GM23338 (cell line): ENCODE measurements at regions not wholly inside any gene's neighbourhood (a gene's known extent, or its start where the extent isn't known, plus 50 kb on each side); places are given as distances from the start of the nearest gene placed in this dataset.

Experiments used
- ATAC-seq: fragments of 200-7000 bp; cut with Tn5 transposase; 3 replicates; pipeline ENCODE4 v1.9.1; 2020
- DNase-seq: peaks from one replicate; pipeline ENCODE4 v3.0.0-alpha.2; 2015; ENCODE audit warnings: low spot score
- H2AFZ ChIP-seq: fragments of 200-600 bp; sonication (generic); 2 replicates; pipeline ENCODE4 v1.8.0; 2016; ENCODE audit warnings: antibody characterized with exemption, mild to moderate bottlenecking, moderate library complexity
- H3F3A ChIP-seq: fragments of 200-600 bp; sonication (generic); replicated peaks from 2 replicates; pipeline ENCODE4 v1.8.0; 2017; ENCODE audit warnings: antibody characterized with exemption, mixed run types, low read depth
- H3K27ac ChIP-seq: fragments of 200-600 bp; sonication (generic); 2 replicates; pipeline ENCODE4 v1.6.1; 2016; ENCODE audit warnings: low read depth
- H3K27me3 ChIP-seq: fragments of 200-600 bp; sonication (generic); 2 replicates; pipeline ENCODE4 v1.8.0; 2016; ENCODE audit warnings: mild to moderate bottlenecking, mixed run types, moderate library complexity; ENCODE audit not compliant: insufficient read depth
- H3K36me3 ChIP-seq: fragments of 200-600 bp; sonication (generic); 2 replicates; pipeline ENCODE4 v1.8.0; 2016; ENCODE audit warnings: mild to moderate bottlenecking; ENCODE audit not compliant: insufficient read depth
- H3K4me1 ChIP-seq: fragments of 200-600 bp; sonication (generic); 2 replicates; pipeline ENCODE4 v1.8.0; 2016; ENCODE audit warnings: mild to moderate bottlenecking, moderate library complexity; ENCODE audit not compliant: insufficient read depth
- H3K4me2 ChIP-seq: fragments of 200-600 bp; sonication (generic); 2 replicates; pipeline ENCODE4 v1.7.1; 2017; ENCODE audit warnings: mixed run types
- H3K4me3 ChIP-seq: fragments of 200-600 bp; sonication (generic); 2 replicates; pipeline ENCODE4 v1.6.1; 2016; ENCODE audit warnings: mixed run types
- H3K79me2 ChIP-seq: fragments of 200-600 bp; sonication (generic); replicated peaks from 2 replicates; pipeline ENCODE4 v1.8.0; 2017; ENCODE audit warnings: mild to moderate bottlenecking; ENCODE audit not compliant: insufficient read depth
- H3K9me2 ChIP-seq: fragments of 200-600 bp; sonication (generic); 2 replicates; pipeline ENCODE4 v1.8.0; 2017; ENCODE audit not compliant: insufficient read depth
- H4K20me1 ChIP-seq: fragments of 200-600 bp; sonication (generic); replicated peaks from 2 replicates; pipeline ENCODE4 v1.8.0; 2017; ENCODE audit warnings: mild to moderate bottlenecking; ENCODE audit not compliant: insufficient read depth
- H3K27ac Mint-ChIP-seq: 2 replicates; pipeline ENCODE4 v1.8.0; 2020; ENCODE audit warnings: inconsistent platforms, mild to moderate bottlenecking, moderate library complexity, mixed read lengths
- H3K27me3 Mint-ChIP-seq: 3 replicates; pipeline ENCODE4 v1.8.0; 2022; ENCODE audit warnings: low read depth, mild to moderate bottlenecking, moderate library complexity, mixed read lengths, inconsistent platforms; ENCODE audit not compliant: insufficient read depth, poor library complexity
- H3K36me3 Mint-ChIP-seq: 3 replicates; pipeline ENCODE4 v1.8.0; 2021; ENCODE audit warnings: low read depth, mild to moderate bottlenecking, inconsistent platforms, moderate library complexity, mixed read lengths
- H3K4me1 Mint-ChIP-seq: 3 replicates; pipeline ENCODE4 v1.8.0; 2020; ENCODE audit warnings: mild to moderate bottlenecking, inconsistent platforms, mixed read lengths
- H3K4me3 Mint-ChIP-seq: 3 replicates; pipeline ENCODE4 v1.8.0; 2021; ENCODE audit warnings: moderate library complexity, mild to moderate bottlenecking, inconsistent platforms, mixed read lengths
- H3K9me3 Mint-ChIP-seq: 3 replicates; pipeline ENCODE4 v1.8.0; 2020; ENCODE audit warnings: moderate library complexity, mild to moderate bottlenecking, inconsistent platforms, mixed read lengths
- CREB1 ChIP-seq: fragments of 250-450 bp; sonication (Bioruptor Pico); IDR thresholded peaks from 2 replicates; pipeline ENCODE4 v1.5.0; 2020; ENCODE audit warnings: low read depth, mild to moderate bottlenecking, moderate library complexity
- EZH2 ChIP-seq: fragments of 200-600 bp; sonication (generic); IDR thresholded peaks from one replicate; pipeline ENCODE4 v1.8.0; 2017; ENCODE audit warnings: antibody characterized with exemption, mild to moderate bottlenecking, low read depth; ENCODE audit not compliant: unreplicated experiment
- EZH2phosphoT487 ChIP-seq: fragments of 200-600 bp; sonication (generic); IDR thresholded peaks from one replicate; pipeline ENCODE4 v1.8.1; 2018; ENCODE audit warnings: antibody characterized with exemption; ENCODE audit not compliant: unreplicated experiment
- JUNB ChIP-seq: IDR thresholded peaks from one replicate; pipeline ENCODE4 v1.6.1; 2016; ENCODE audit warnings: antibody characterized with exemption; ENCODE audit not compliant: unreplicated experiment
- NANOG ChIP-seq: IDR thresholded peaks from 2 replicates; pipeline ENCODE4 v1.6.1; 2016; ENCODE audit warnings: antibody characterized with exemption, borderline replicate concordance
- POLR2AphosphoS5 ChIP-seq: IDR thresholded peaks from 2 replicates; pipeline ENCODE4 v1.6.1; 2016; ENCODE audit warnings: antibody characterized with exemption, low read depth
- STAT1 ChIP-seq: IDR thresholded peaks from one replicate; pipeline ENCODE4 v1.6.1; 2016; ENCODE audit warnings: antibody characterized with exemption; ENCODE audit not compliant: unreplicated experiment
- ZNF114 ChIP-seq: fragments of 250-450 bp; sonication (Bioruptor Pico); IDR thresholded peaks from 2 replicates; pipeline ENCODE4 v1.5.0; 2020; ENCODE audit warnings: mild to moderate bottlenecking, moderate library complexity
- ZNF331 ChIP-seq: fragments of 250-450 bp; sonication (Bioruptor Pico); IDR thresholded peaks from 2 replicates; pipeline ENCODE4 v1.5.0; 2020; ENCODE audit warnings: low read depth, mild to moderate bottlenecking, moderate library complexity
- TF ChIP-seq, protein P1 (sequence below): IDR thresholded peaks from one replicate; pipeline ENCODE4 v1.6.1; 2018; ENCODE audit warnings: antibody characterized with exemption; ENCODE audit not compliant: unreplicated experiment
- TF ChIP-seq, protein P2 (sequence below): IDR thresholded peaks from 2 replicates; pipeline ENCODE4 v1.6.1; 2016; ENCODE audit warnings: antibody characterized with exemption
- TF ChIP-seq, protein P3 (sequence below): fragments of 250-450 bp; sonication (Bioruptor Pico); IDR thresholded peaks from 2 replicates; pipeline ENCODE4 v1.5.0; 2020; ENCODE audit warnings: mild to moderate bottlenecking, moderate library complexity
- TF ChIP-seq, protein P4 (sequence below), 2 experiments: fragments of 200-600 bp in 1 of 2; sonication (generic) in 1 of 2; conservative IDR thresholded peaks; 2 replicates each; pipeline versions ENCODE4 v1.5.1 to v1.6.1; 2016 to 2017; ENCODE audit warnings: antibody characterized with exemption in 2 of 2, low read depth in 2 of 2, mild to moderate bottlenecking in 2 of 2, moderate library complexity in 1 of 2

DNA sequence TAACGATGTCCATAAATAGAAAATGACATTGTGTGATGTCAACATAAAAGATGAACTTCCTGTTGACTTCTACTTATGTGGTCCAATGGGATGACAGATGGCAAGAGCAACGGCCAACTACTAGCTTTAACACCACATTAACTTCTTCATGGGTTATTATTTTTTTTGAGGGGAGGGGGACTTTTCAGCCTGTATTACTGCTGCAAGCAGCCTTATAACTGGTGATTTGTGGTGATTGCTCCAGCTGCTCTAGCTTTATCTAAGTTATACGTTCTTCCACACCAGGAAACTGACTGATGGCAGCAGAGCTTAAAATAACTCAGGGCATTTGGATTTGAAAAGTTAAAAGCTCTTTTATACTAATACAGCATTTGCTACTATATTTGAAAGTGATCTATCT, 228.8 kb upstream of the B3GALT2 start:
- no peak overlapping the region for H3K27ac Mint-ChIP-seq
- H3K27ac ChIP-seq, result no peak overlapping the region

More for the DNA sequence above, 228.8 kb upstream of the B3GALT2 start:
- H3K9me3 Mint-ChIP-seq, result no peaks in the 10 kb centered on the region
- H3K4me1 Mint-ChIP-seq, result peaks cover 8% of the 10 kb centered on the region; the same call in 2 of the 3 replicates
- Histone ChIP-seq H3K79me2 (no peaks in the 10 kb centered on the region), H2AFZ (no peak overlapping the region), H3K4me1 (no peaks in the 10 kb centered on the region), H3K36me3 (no peaks in the 10 kb centered on the region), H4K20me1 (no peaks in the 10 kb centered on the region), H3K4me2 (no peak overlapping the region), H3K4me3 (no peak overlapping the region), H3F3A (no peaks in the 10 kb centered on the region), H3K9me2 (no peaks in the 10 kb centered on the region), H3K27me3 (no peaks in the 10 kb centered on the region)
- H3K27me3 Mint-ChIP-seq, result peaks cover 2% of the 10 kb centered on the region
- TF ChIP-seq STAT1 (no peak), ZNF331 (CRISPR knock-in tag) (no peak), POLR2AphosphoS5 (no peak), JUNB (no peak), EZH2phosphoT487 (no peak), CREB1 (CRISPR knock-in tag) (no peak), ZNF114 (CRISPR knock-in tag) (no peak), EZH2 (no peak), NANOG (no peak)
- TF ChIP-seq, protein P1, sequence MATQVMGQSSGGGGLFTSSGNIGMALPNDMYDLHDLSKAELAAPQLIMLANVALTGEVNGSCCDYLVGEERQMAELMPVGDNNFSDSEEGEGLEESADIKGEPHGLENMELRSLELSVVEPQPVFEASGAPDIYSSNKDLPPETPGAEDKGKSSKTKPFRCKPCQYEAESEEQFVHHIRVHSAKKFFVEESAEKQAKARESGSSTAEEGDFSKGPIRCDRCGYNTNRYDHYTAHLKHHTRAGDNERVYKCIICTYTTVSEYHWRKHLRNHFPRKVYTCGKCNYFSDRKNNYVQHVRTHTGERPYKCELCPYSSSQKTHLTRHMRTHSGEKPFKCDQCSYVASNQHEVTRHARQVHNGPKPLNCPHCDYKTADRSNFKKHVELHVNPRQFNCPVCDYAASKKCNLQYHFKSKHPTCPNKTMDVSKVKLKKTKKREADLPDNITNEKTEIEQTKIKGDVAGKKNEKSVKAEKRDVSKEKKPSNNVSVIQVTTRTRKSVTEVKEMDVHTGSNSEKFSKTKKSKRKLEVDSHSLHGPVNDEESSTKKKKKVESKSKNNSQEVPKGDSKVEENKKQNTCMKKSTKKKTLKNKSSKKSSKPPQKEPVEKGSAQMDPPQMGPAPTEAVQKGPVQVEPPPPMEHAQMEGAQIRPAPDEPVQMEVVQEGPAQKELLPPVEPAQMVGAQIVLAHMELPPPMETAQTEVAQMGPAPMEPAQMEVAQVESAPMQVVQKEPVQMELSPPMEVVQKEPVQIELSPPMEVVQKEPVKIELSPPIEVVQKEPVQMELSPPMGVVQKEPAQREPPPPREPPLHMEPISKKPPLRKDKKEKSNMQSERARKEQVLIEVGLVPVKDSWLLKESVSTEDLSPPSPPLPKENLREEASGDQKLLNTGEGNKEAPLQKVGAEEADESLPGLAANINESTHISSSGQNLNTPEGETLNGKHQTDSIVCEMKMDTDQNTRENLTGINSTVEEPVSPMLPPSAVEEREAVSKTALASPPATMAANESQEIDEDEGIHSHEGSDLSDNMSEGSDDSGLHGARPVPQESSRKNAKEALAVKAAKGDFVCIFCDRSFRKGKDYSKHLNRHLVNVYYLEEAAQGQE, result no peak
- TF ChIP-seq, protein P2, sequence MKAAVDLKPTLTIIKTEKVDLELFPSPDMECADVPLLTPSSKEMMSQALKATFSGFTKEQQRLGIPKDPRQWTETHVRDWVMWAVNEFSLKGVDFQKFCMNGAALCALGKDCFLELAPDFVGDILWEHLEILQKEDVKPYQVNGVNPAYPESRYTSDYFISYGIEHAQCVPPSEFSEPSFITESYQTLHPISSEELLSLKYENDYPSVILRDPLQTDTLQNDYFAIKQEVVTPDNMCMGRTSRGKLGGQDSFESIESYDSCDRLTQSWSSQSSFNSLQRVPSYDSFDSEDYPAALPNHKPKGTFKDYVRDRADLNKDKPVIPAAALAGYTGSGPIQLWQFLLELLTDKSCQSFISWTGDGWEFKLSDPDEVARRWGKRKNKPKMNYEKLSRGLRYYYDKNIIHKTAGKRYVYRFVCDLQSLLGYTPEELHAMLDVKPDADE, result no peak
- TF ChIP-seq, protein P3, sequence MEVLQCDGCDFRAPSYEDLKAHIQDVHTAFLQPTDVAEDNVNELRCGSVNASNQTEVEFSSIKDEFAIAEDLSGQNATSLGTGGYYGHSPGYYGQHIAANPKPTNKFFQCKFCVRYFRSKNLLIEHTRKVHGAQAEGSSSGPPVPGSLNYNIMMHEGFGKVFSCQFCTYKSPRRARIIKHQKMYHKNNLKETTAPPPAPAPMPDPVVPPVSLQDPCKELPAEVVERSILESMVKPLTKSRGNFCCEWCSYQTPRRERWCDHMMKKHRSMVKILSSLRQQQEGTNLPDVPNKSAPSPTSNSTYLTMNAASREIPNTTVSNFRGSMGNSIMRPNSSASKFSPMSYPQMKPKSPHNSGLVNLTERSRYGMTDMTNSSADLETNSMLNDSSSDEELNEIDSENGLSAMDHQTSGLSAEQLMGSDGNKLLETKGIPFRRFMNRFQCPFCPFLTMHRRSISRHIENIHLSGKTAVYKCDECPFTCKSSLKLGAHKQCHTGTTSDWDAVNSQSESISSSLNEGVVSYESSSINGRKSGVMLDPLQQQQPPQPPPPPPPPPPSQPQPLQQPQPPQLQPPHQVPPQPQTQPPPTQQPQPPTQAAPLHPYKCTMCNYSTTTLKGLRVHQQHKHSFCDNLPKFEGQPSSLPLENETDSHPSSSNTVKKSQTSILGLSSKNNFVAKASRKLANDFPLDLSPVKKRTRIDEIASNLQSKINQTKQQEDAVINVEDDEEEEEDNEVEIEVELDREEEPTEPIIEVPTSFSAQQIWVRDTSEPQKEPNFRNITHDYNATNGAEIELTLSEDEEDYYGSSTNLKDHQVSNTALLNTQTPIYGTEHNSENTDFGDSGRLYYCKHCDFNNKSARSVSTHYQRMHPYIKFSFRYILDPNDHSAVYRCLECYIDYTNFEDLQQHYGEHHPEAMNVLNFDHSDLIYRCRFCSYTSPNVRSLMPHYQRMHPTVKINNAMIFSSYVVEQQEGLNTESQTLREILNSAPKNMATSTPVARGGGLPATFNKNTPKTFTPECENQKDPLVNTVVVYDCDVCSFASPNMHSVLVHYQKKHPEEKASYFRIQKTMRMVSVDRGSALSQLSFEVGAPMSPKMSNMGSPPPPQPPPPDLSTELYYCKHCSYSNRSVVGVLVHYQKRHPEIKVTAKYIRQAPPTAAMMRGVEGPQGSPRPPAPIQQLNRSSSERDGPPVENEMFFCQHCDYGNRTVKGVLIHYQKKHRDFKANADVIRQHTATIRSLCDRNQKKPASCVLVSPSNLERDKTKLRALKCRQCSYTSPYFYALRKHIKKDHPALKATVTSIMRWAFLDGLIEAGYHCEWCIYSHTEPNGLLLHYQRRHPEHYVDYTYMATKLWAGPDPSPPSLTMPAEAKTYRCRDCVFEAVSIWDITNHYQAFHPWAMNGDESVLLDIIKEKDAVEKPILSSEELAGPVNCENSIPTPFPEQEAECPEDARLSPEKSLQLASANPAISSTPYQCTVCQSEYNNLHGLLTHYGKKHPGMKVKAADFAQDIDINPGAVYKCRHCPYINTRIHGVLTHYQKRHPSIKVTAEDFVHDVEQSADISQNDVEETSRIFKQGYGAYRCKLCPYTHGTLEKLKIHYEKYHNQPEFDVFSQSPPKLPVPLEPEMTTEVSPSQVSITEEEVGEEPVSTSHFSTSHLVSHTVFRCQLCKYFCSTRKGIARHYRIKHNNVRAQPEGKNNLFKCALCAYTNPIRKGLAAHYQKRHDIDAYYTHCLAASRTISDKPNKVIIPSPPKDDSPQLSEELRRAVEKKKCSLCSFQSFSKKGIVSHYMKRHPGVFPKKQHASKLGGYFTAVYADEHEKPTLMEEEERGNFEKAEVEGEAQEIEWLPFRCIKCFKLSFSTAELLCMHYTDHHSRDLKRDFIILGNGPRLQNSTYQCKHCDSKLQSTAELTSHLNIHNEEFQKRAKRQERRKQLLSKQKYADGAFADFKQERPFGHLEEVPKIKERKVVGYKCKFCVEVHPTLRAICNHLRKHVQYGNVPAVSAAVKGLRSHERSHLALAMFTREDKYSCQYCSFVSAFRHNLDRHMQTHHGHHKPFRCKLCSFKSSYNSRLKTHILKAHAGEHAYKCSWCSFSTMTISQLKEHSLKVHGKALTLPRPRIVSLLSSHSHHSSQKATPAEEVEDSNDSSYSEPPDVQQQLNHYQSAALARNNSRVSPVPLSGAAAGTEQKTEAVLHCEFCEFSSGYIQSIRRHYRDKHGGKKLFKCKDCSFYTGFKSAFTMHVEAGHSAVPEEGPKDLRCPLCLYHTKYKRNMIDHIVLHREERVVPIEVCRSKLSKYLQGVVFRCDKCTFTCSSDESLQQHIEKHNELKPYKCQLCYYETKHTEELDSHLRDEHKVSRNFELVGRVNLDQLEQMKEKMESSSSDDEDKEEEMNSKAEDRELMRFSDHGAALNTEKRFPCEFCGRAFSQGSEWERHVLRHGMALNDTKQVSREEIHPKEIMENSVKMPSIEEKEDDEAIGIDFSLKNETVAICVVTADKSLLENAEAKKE (CRISPR knock-in tag), result no peak
- TF ChIP-seq, protein P4, sequence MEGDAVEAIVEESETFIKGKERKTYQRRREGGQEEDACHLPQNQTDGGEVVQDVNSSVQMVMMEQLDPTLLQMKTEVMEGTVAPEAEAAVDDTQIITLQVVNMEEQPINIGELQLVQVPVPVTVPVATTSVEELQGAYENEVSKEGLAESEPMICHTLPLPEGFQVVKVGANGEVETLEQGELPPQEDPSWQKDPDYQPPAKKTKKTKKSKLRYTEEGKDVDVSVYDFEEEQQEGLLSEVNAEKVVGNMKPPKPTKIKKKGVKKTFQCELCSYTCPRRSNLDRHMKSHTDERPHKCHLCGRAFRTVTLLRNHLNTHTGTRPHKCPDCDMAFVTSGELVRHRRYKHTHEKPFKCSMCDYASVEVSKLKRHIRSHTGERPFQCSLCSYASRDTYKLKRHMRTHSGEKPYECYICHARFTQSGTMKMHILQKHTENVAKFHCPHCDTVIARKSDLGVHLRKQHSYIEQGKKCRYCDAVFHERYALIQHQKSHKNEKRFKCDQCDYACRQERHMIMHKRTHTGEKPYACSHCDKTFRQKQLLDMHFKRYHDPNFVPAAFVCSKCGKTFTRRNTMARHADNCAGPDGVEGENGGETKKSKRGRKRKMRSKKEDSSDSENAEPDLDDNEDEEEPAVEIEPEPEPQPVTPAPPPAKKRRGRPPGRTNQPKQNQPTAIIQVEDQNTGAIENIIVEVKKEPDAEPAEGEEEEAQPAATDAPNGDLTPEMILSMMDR (conservative IDR thresholded peaks at IDR 0.05; ENCODE audit: low read depth in 2 of 2), result no peak
- ATAC-seq, result no peak
- H3K36me3 Mint-ChIP-seq, result no peaks in the 10 kb centered on the region
- no peak for DNase-seq
- H3K4me3 Mint-ChIP-seq, result no peak overlapping the region
